ENCODE measurements at regions not wholly inside any gene's neighbourhood (a gene's known extent, or its start where the extent isn't known, plus 50 kb on each side); places are given as distances from the start of the nearest gene placed in this dataset.

DNA sequence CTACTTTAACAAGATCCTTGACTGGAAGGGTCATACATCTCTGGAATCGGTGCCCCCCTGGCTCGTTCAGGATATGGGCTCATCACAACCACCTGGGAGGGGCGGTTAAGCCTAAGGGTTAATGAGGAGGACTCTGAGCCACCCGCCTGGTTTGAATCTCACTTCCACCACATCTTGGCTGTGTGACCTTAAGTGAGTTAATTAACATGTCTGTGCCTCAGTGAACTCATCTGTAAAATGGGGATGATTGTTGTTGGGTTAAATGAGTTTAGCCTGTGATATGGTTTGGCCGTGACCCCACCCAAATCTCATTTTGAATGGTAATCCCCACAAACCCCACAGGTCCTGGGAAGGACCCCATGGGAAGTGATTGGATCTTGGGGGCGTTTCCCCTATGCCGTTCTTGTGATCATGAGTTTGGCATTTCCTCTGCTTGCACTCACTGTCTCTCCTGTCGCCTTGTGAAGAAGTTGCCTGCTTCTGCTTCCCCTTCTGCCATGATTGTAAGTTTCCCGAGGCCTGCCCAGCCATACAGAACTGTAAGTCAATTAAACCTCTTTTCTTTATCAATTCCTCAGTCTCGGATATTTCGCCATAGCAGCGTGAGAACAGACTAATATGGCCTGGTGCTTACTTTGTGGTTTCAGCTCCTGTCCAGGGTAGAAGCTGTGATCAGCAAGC lies 214.0 kb upstream of the CIBAR2 start:
- DNase-seq (ENCODE audit: low spot score): no peak

DNA sequence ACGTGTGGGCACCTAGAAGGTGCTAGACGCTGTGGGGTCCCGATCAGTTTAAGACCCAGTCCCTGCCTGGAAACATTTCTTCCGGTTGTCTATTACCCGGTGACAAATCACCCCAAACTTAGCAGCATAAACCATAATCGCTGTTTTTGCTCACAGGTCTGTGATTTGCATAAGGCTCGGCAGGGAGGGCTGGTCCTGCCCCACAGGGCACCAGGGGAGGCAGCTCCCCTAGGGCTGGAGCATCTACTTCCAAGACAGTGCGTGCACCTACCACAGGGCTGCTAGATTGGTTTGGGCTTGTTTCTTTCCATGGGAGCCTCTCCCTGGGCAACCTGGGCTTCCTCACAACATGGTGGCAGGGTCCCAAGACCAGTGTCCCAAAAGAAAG lies 214.5 kb upstream of the CIBAR2 start:
- DNase-seq (ENCODE audit: low spot score): peak; percentile 88

- no peak for DNase-seq (ENCODE audit: low spot score)
Measured at GRCh38 chr16:85327731-85328675, 215.7 kb upstream of the CIBAR2 start.

GRCh38 chr16:85328676-85329058 lies 216.4 kb upstream of the CIBAR2 start:
- DNase-seq (ENCODE audit: low spot score): peak; percentile 59

GRCh38 chr16:85329059-85329812 lies 217.0 kb upstream of the CIBAR2 start:
- peak; percentile 53 for DNase-seq (ENCODE audit: low spot score)

DNA sequence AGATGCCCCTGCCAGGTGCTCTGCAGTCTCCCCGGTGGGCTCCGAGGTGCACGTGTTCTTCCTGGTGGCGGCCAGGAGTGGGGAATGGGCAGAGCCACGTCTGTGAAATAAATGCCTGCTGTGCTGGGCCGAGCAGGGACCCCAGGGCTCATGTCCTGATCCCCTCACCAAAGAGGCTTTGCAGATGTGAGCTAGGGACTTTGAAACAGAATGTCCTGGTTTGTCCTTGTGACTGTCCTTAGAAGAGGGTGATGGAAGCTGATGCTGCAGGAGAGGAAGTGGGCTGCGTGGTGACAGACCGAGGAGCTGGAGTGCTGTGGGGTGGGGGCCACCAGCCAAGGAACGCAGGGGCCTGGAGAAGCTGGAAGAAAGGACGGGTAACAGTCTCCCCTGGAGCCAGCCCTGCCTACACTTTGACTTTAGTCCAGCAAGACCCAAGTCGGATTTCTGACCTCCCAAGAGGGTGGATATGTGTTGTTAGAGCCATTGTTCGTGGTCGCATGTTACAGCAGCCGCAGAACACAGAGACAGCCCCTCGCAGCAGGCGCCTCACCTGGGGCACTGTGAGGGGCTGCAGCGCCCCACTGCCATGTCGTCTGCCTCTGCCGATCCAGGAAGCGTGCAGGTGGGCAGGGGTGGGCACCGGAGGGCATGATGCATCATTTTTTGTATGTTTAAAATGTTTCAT lies 217.9 kb upstream of the CIBAR2 start:
- DNase-seq (ENCODE audit: low spot score): peak; percentile 38

- peak; percentile 89 for DNase-seq (ENCODE audit: low spot score)
Measured at GRCh38 chr16:85330694-85331188, 218.5 kb upstream of the CIBAR2 start.

DNA sequence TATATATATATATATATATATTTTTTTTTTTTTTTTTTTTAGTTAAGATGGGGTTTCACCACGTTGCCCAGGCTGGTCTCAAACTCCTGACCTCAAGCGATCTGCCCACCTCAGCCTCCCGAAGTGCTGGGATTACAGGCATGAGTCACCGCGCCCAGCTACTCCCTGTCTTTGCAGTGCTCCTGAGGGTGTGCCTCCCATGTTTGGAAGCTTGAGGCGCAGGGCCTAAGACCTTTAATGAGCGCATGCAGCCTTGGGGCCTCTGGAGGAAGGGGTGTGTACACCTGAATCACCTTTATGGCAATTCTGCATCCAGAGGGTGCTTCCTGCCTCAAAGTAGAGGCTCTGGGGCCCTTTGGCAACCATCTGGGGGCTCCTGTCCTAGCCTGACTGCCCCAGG lies 219.4 kb upstream of the CIBAR2 start:
- no peak for DNase-seq (ENCODE audit: low spot score)

DNA sequence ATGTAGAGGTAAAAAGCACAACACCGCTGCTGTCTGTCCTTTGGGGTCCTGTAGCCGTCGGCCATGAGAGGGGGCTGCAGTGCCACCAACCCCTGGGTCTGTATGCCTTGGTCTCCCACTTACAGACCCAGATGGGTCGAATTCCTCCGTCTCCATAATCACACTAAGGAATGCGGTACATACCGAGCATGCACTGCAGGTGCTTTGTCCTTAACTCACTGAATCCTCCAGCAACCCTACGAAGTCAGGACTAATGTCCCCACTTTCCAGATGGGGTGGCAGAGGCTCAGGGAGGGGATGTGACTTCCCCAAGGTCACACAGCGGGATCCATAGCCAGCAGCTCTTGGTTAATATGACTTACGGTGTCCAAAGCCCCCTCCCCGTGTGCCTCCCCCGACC lies 219.9 kb upstream of the CIBAR2 start:
- no peak for DNase-seq (ENCODE audit: low spot score)

GRCh38 chr16:85333337-85333736 lies 221.1 kb upstream of the CIBAR2 start:
- DNase-seq (ENCODE audit: low spot score): no peak

DNA sequence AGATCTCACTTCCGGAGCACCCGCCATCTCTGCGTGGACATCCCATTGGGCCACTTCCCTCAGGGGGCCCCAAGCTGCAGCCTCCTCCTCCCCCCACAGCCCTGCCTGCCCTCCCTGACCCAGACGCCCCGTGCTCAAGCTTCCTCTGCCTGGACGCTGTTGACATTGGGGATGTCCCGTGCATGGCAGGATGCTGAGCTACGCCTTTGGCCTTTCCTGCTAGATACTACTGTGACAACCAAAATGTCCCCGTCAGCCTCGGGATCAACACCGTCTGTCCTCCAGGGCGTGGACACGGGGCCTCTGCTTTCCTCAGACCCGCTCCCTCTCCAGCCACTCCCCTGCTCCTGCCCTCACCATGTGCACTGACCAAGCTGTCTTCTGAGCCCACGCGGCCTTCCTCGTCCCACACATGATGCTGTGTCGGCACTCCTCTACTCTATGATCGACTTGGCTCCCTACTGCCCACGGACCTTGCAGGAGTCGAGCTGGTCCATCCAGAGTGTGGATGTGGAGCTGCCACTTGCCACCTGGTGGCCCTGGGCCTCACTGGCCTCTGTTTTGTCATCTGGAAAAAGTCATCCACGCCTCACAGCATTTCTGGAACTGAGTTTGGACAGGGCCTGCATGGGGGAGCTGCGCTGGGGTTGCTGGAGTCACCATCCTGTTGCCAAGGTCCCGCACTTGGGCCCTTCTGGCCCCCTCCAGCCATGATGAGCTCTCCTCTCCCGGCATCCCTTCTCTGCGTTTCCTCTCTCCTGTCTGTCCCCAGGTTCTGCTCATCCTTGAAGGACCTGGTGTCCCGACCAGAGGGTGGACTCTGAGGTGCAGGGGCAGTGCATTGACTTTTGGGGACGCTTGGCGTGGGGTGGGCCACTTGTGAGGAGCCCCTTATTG lies 221.7 kb upstream of the CIBAR2 start:
- no peak for DNase-seq (ENCODE audit: low spot score)

- no peak for DNase-seq (ENCODE audit: low spot score)
Measured at GRCh38 chr16:85334718-85335583, 222.7 kb upstream of the CIBAR2 start.

GRCh38 chr16:85335584-85336491 lies 223.6 kb upstream of the CIBAR2 start:
- peak; percentile 39 for DNase-seq (ENCODE audit: low spot score)

DNA sequence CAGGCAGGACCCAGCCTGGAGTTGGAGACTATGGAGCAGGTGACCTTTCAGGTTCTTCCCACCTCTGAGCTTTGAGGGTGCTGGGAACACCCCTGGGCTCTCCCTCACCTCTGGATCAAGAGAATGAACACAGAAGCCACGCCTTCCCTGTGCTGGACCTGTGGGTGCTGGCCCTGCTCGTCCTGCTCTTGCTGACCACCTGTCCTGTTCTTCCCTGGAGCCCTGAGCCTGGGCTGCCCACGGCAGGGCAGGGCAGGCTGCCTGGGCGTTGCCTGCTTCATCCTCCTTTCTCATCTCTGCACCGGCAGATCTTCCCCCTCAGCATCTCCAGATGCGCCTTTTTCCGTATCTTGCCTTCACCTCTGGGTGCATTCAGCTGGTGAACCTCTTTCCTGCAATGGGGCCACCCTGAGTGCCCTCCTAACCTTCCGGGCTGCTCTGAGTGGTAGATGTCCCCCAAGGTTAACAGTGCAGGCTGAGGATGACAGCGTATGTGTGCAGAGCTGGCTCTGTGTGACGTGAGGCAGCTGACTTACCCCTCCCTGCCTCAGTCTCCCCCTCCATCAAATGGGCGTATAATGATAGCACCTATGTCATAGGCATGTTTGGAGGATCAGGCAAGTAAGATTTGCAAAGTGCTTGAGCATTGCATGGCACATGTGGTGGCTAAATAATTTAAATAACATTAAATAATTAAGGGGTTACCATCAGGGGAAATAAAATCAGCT lies 225.8 kb upstream of the CIBAR2 start:
- DNase-seq (ENCODE audit: low spot score): no peak

GRCh38 chr16:85338638-85338982 lies 226.3 kb upstream of the CIBAR2 start:
- DNase-seq (ENCODE audit: low spot score): no peak

- DNase-seq (ENCODE audit: low spot score): no peak
Measured at GRCh38 chr16:85338989-85339685, 226.9 kb upstream of the CIBAR2 start.

DNA sequence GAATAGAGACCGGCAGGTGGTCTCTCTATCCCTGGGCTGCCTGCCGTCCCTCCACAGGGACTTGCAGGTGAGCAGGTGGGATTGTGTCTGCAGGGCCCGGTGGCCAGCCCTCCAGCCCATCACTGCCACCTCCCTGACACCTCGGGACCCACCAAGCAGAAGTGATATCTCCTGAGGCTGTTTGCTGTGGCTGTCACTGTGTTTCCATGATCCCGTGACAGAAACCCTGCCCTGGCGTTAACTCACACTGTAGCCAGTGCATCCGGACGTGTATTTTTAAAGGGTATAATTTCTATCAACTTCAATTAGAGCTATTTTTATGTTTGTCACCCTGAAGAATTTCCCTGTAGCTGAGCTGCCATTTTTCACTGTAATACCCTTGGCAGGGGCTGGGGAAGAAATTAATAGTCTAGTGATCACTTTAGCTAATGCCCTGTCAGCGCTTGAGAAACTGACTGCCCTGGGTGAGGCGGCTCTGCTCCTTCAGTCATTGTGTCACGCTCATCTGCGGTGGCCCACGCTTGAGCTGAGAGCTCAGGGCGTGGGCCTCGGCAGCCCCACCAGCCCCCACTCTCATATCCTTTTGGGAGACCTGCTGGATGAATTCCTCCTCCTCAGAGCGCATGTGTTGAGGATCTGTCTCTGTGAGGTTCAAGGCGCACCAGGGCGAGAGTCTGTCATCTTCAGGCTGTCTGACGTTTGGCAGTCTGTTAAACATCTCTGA lies 229.9 kb upstream of the CIBAR2 start:
- no peak for DNase-seq (ENCODE audit: low spot score)
